ENCODE measurements at regions not wholly inside any gene's neighbourhood (a gene's known extent, or its start where the extent isn't known, plus 50 kb on each side); places are given as distances from the start of the nearest gene placed in this dataset.

DNA sequence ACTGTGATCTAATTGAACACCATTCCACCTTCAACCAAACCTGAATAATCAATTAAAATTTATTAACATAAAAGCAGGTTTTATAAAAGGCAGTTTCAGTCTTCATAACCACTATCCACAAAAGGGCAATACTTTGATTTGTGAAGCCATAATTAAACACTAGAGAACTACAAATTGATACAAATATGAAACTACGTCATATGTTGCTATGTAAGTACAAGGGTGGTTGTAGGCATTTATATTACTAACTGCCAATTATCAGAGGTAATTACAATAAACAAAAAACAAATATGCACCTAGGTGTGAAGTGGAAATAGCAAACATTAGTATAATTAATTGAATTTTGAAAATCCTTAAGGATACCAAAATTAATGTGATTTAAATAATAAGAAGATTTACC lies 368.5 kb upstream of the PCDH15 start:
- H3K9me3 ChIP-seq (ENCODE audit: control insufficient read depth, low read depth, low read length), result no peaks in the 10 kb centered on the region
- no peaks in the 10 kb centered on the region for H3K79me2 ChIP-seq (ENCODE audit: control insufficient read depth, insufficient read depth, low read length)
- H3K27me3 ChIP-seq (ENCODE audit: control insufficient read depth, extremely low read depth, insufficient read depth, low read length), result no peaks in the 10 kb centered on the region
- H2AFZ ChIP-seq (ENCODE audit: control insufficient read depth, low read length), result no peak overlapping the region
- no peak overlapping the region for H3K4me2 ChIP-seq (ENCODE audit: control insufficient read depth, extremely low read depth, insufficient read depth, low read depth, low read length)
- no peak overlapping the region for H3K4me3 ChIP-seq (ENCODE audit: control insufficient read depth in 2 of 3, extremely low read depth in 1 of 3, insufficient read depth in 2 of 3, low read depth in 1 of 3, low read length in 3 of 3)
- H4K20me1 ChIP-seq (ENCODE audit: control insufficient read depth, extremely low read depth, insufficient read depth, low read length), result no peaks in the 10 kb centered on the region
- DNase-seq (ENCODE audit: low read depth, low spot score) (no peak), FAIRE-seq (no peak)
- H3K27ac ChIP-seq (ENCODE audit: control insufficient read depth, insufficient read depth, low read length), result no peak overlapping the region
- no peaks in the 10 kb centered on the region for H3K36me3 ChIP-seq (ENCODE audit: control insufficient read depth in 2 of 2, extremely low read depth in 1 of 2, insufficient read depth in 2 of 2, low read length in 2 of 2)
- no peak for TF ChIP-seq EZH2 (IDR thresholded peaks at IDR 0.05; ENCODE audit: low read length)
- TF ChIP-seq, protein P1, sequence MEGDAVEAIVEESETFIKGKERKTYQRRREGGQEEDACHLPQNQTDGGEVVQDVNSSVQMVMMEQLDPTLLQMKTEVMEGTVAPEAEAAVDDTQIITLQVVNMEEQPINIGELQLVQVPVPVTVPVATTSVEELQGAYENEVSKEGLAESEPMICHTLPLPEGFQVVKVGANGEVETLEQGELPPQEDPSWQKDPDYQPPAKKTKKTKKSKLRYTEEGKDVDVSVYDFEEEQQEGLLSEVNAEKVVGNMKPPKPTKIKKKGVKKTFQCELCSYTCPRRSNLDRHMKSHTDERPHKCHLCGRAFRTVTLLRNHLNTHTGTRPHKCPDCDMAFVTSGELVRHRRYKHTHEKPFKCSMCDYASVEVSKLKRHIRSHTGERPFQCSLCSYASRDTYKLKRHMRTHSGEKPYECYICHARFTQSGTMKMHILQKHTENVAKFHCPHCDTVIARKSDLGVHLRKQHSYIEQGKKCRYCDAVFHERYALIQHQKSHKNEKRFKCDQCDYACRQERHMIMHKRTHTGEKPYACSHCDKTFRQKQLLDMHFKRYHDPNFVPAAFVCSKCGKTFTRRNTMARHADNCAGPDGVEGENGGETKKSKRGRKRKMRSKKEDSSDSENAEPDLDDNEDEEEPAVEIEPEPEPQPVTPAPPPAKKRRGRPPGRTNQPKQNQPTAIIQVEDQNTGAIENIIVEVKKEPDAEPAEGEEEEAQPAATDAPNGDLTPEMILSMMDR (optimal IDR thresholded peaks at IDR 0.05 in 1 of 3, IDR thresholded peaks at IDR 0.05 in 1 of 3, conservative IDR thresholded peaks at IDR 0.05 in 1 of 3; ENCODE audit: extremely low read depth in 1 of 3, insufficient read depth in 2 of 3, low read length in 3 of 3), result no peak
- H3K9me1 ChIP-seq (ENCODE audit: control insufficient read depth, extremely low read depth, insufficient read depth, low read length), result no peaks in the 10 kb centered on the region
- no peaks in the 10 kb centered on the region for H3K4me1 ChIP-seq (ENCODE audit: control insufficient read depth, extremely low read depth, insufficient read depth, low read length)
- dilution Hi-C loops (cut with MboI; ENCODE audit: extremely low pct_ligation_motif_present, low sequenced_read_pairs), result no loop called here
- no peak overlapping the region for H3K9ac ChIP-seq (ENCODE audit: control insufficient read depth, extremely low read depth, insufficient read depth, low read length)

DNA sequence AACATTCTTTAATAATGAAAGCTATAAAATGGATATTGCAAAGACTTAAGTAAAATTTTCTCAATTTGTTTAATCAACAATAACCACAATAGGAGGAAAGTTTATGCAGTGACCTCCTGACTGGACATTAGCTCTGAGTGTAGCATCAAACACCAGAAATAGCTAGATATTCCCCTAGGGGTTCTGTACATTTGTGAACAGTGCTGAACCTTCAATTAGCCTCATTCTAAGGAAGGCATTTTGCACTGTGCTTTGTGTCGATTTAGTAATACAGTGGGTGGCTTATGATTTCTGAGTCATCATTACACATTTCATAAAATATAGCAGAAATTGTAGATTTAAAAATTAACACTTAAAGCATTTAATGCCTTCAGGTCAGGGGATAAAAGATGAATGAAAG lies 367.3 kb upstream of the PCDH15 start:
- H2AFZ ChIP-seq (ENCODE audit: control insufficient read depth, low read length), result no peak overlapping the region
- H3K27ac ChIP-seq (ENCODE audit: control insufficient read depth, insufficient read depth, low read length), result no peak overlapping the region
- H3K9me3 ChIP-seq (ENCODE audit: control insufficient read depth, low read depth, low read length), result no peaks in the 10 kb centered on the region
- FAIRE-seq (no peak), DNase-seq (ENCODE audit: low read depth, low spot score) (no peak)
- no peaks in the 10 kb centered on the region for H4K20me1 ChIP-seq (ENCODE audit: control insufficient read depth, extremely low read depth, insufficient read depth, low read length)
- dilution Hi-C loops (cut with MboI; ENCODE audit: extremely low pct_ligation_motif_present, low sequenced_read_pairs), result no loop called here
- no peaks in the 10 kb centered on the region for H3K36me3 ChIP-seq (ENCODE audit: control insufficient read depth in 2 of 2, extremely low read depth in 1 of 2, insufficient read depth in 2 of 2, low read length in 2 of 2)
- H3K4me3 ChIP-seq (ENCODE audit: control insufficient read depth in 2 of 3, extremely low read depth in 1 of 3, insufficient read depth in 2 of 3, low read depth in 1 of 3, low read length in 3 of 3), result no peak overlapping the region
- no peaks in the 10 kb centered on the region for H3K9me1 ChIP-seq (ENCODE audit: control insufficient read depth, extremely low read depth, insufficient read depth, low read length)
- TF ChIP-seq, protein P1 (optimal IDR thresholded peaks at IDR 0.05 in 1 of 3, IDR thresholded peaks at IDR 0.05 in 1 of 3, conservative IDR thresholded peaks at IDR 0.05 in 1 of 3; ENCODE audit: extremely low read depth in 1 of 3, insufficient read depth in 2 of 3, low read length in 3 of 3), result no peak
- TF ChIP-seq EZH2 (IDR thresholded peaks at IDR 0.05; ENCODE audit: low read length), result no peak
- H3K4me2 ChIP-seq (ENCODE audit: control insufficient read depth, extremely low read depth, insufficient read depth, low read depth, low read length), result no peak overlapping the region
- no peaks in the 10 kb centered on the region for H3K79me2 ChIP-seq (ENCODE audit: control insufficient read depth, insufficient read depth, low read length)
- H3K27me3 ChIP-seq (ENCODE audit: control insufficient read depth, extremely low read depth, insufficient read depth, low read length), result no peaks in the 10 kb centered on the region
- H3K9ac ChIP-seq (ENCODE audit: control insufficient read depth, extremely low read depth, insufficient read depth, low read length), result no peak overlapping the region
- H3K4me1 ChIP-seq (ENCODE audit: control insufficient read depth, extremely low read depth, insufficient read depth, low read length), result no peaks in the 10 kb centered on the region
